ENCODE measurements at regions not wholly inside any gene's neighbourhood (a gene's known extent, or its start where the extent isn't known, plus 50 kb on each side); places are given as distances from the start of the nearest gene placed in this dataset.

DNA sequence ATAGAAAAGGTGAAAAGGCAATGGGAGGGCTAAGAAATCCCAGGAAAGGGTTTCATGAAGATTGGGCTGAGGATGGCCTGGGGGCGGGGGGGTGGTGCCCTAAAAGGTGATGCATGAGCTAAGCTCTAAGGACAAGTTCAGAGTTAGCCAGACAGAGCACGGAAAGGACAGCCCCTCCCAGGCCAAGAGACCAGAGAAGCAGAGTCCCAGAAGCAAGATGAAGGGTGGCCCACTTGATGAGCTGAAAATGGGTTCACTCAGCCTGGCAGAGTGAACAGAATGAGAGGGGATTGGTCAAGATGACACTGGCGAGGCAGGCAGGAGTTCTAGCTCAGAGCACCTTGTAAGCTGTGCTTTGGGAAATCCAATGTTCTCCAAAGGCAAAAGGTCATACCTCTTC, 89.4 kb upstream of the GPR26 start:
- Histone ChIP-seq H3K9me1 (replicated peaks; ENCODE audit: control insufficient read depth, extremely low read depth, insufficient read depth, low read length) (no peaks in the 10 kb centered on the region), H3K27me3 (ENCODE audit: control insufficient read depth in 2 of 2, insufficient read depth in 2 of 2, low read length in 2 of 2) (no peaks in the 10 kb centered on the region), H4K20me1 (replicated peaks; ENCODE audit: control insufficient read depth, extremely low read depth, insufficient read depth, low read length) (no peaks in the 10 kb centered on the region), H2AFZ (ENCODE audit: low read depth, low read length) (no peak overlapping the region), H3K4me3 (replicated peaks in 1 of 3; ENCODE audit: insufficient read depth in 1 of 3, low read depth in 1 of 3, low read length in 3 of 3) (no peak overlapping the region), H3K4me2 (ENCODE audit: insufficient read depth, low read length) (no peak overlapping the region), H3K4me1 (ENCODE audit: control insufficient read depth, extremely low read depth, insufficient read depth, low read length) (no peaks in the 10 kb centered on the region), H3K36me3 (ENCODE audit: control insufficient read depth in 2 of 2, extremely low read depth in 1 of 2, insufficient read depth in 2 of 2, low read length in 2 of 2) (no peaks in the 10 kb centered on the region), H3K9me3 (replicated peaks; ENCODE audit: control insufficient read depth, insufficient read depth, low read length) (no peaks in the 10 kb centered on the region), H3K27ac (ENCODE audit: insufficient read depth, low read depth, low read length) (no peak overlapping the region), H3K9ac (replicated peaks; ENCODE audit: extremely low read depth, insufficient read depth, low read length) (no peak overlapping the region), H3K79me2 (ENCODE audit: control insufficient read depth, insufficient read depth, low read length) (no peaks in the 10 kb centered on the region)
- POLR2A ChIA-PET: no interaction called here
- FAIRE-seq (no peak), DNase-seq (ENCODE audit: low read depth, low spot score) (no peak)
- dilution Hi-C loops (cut with MboI; ENCODE audit: extremely low pct_ligation_motif_present, low sequenced_read_pairs) (no loop called here), intact Hi-C loops (cut with micrococcal nuclease) (no loop called here)
- TF ChIP-seq EZH2 (IDR thresholded peaks at IDR 0.05; ENCODE audit: borderline replicate concordance, low read depth, low read length, severe bottlenecking) (no peak), GATA2 (IDR thresholded peaks at IDR 0.05; ENCODE audit: insufficient read depth, insufficient read length, low read depth, low read length) (no peak), MYC (IDR thresholded peaks at IDR 0.05; ENCODE audit: low read depth, low read length) (no peak), JUN (IDR thresholded peaks at IDR 0.05; ENCODE audit: borderline replicate concordance, insufficient read depth, insufficient read length, low read depth) (no peak)
- TF ChIP-seq, protein P1, sequence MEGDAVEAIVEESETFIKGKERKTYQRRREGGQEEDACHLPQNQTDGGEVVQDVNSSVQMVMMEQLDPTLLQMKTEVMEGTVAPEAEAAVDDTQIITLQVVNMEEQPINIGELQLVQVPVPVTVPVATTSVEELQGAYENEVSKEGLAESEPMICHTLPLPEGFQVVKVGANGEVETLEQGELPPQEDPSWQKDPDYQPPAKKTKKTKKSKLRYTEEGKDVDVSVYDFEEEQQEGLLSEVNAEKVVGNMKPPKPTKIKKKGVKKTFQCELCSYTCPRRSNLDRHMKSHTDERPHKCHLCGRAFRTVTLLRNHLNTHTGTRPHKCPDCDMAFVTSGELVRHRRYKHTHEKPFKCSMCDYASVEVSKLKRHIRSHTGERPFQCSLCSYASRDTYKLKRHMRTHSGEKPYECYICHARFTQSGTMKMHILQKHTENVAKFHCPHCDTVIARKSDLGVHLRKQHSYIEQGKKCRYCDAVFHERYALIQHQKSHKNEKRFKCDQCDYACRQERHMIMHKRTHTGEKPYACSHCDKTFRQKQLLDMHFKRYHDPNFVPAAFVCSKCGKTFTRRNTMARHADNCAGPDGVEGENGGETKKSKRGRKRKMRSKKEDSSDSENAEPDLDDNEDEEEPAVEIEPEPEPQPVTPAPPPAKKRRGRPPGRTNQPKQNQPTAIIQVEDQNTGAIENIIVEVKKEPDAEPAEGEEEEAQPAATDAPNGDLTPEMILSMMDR (IDR thresholded peaks at IDR 0.05; ENCODE audit: extremely low read depth in 1 of 2, insufficient read depth in 1 of 2, low read depth in 1 of 2, low read length in 2 of 2): no peak
- TF ChIP-seq, protein P2, sequence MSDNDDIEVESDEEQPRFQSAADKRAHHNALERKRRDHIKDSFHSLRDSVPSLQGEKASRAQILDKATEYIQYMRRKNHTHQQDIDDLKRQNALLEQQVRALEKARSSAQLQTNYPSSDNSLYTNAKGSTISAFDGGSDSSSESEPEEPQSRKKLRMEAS (IDR thresholded peaks at IDR 0.05; ENCODE audit: insufficient read depth, insufficient read length): no peak
- CTCF ChIA-PET: interaction anchor here (1.7 kb wide), 1 partner anchor 812 kb away, joined by 4 read pairs; no protein-coding TSS in a partner anchor
- BruUV-seq (replicated peaks): no TSS peak
